ENCODE measurements at regions not wholly inside any gene's neighbourhood (a gene's known extent, or its start where the extent isn't known, plus 50 kb on each side); places are given as distances from the start of the nearest gene placed in this dataset.

- H3K27ac Mint-ChIP-seq: no peak overlapping the region
- ATAC-seq (replicated peaks in 1 of 2): no peak
- no peak for DNase-seq
- H3K4me3 Mint-ChIP-seq: no peak overlapping the region
- H3K4me1 Mint-ChIP-seq (ENCODE audit: low read depth): no peaks in the 10 kb centered on the region
- H3K36me3 Mint-ChIP-seq (ENCODE audit: insufficient read depth in 2 of 2): no peaks in the 10 kb centered on the region
- peaks cover 18% of the 10 kb centered on the region for H3K27me3 Mint-ChIP-seq (ENCODE audit: low read depth)
- no peaks in the 10 kb centered on the region for H3K9me3 Mint-ChIP-seq
These were observed 141.8 kb downstream of the IL20RB start for GRCh38 chr3:137099364-137100219.

- no peak for ATAC-seq (replicated peaks in 1 of 2)
- Mint-ChIP-seq H3K27me3 (ENCODE audit: low read depth) (peaks cover 18% of the 10 kb centered on the region), H3K36me3 (ENCODE audit: insufficient read depth in 2 of 2) (no peaks in the 10 kb centered on the region), H3K27ac (no peak overlapping the region), H3K9me3 (no peaks in the 10 kb centered on the region), H3K4me1 (ENCODE audit: low read depth) (no peaks in the 10 kb centered on the region), H3K4me3 (no peak overlapping the region)
- no peak for DNase-seq
These were observed 142.5 kb downstream of the IL20RB start for GRCh38 chr3:137100326-137100725.

DNA sequence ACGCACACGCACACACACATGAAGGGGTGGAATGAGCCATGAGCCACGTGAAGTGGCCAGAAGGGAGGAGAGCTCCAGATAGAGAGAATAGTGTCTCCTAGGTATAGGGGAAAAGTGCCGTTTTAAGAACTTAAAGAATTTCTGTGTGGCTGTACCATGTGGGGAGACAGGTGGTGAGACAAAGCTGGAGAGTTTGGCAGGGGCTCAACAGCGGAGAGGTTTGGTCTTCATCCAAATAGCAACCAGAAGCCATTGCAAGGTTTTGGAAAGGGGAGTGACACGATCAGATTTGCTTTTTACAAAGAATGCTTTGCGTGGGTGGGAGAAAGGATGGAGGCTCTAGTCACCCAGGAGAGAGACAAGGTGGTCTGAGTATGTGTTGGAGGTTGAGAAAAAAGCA lies 146.0 kb downstream of the IL20RB start:
- H3K9me3 Mint-ChIP-seq: no peaks in the 10 kb centered on the region
- no peak overlapping the region for H3K27ac Mint-ChIP-seq
- DNase-seq (no peak), ATAC-seq (replicated peaks in 1 of 2) (no peak)
- H3K27me3 Mint-ChIP-seq (ENCODE audit: low read depth): peaks cover 22% of the 10 kb centered on the region
- no peaks in the 10 kb centered on the region for H3K36me3 Mint-ChIP-seq (ENCODE audit: insufficient read depth in 2 of 2)
- no peaks in the 10 kb centered on the region for H3K4me1 Mint-ChIP-seq (ENCODE audit: low read depth)
- no peak overlapping the region for H3K4me3 Mint-ChIP-seq

DNA sequence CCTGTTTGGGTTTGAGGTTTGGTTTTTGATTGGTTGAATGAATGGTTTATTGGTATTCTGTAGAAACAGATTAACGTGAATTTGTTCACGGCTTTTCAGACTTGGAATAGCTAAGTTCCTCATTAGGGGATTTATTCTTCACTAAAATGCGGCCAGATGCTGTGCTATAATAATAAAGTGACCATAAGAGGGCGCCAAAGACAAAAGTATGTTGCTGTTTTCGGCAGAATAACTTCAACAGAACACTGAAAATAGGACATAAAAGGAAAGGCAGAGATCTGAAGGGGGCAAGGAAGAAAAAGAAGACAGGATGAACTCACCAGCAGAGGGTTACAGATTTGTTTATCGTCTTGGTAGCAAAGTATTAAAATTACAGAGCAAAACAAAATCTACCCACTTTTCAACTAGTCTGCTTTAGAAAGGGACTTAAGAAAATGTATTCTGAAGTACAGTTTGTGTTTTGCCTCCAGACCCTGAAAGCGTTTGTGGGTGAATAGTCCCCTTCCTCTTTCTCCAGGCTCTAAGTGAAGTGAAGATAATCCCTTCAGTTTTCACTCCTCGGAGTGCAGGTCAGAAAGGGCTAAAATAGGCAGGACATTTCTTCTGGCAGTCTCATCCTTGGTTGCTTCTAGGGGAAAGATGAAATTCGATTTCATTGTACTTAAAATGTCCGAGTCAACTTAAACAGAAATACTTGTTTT lies 147.6 kb downstream of the IL20RB start:
- H3K9me3 Mint-ChIP-seq: no peaks in the 10 kb centered on the region
- peaks cover 22% of the 10 kb centered on the region for H3K27me3 Mint-ChIP-seq (ENCODE audit: low read depth)
- ATAC-seq (replicated peaks in 1 of 2) (peak in 1 of 2 donors; percentile 37), DNase-seq (peak in 1 of 2 donors; percentile 7)
- H3K4me1 Mint-ChIP-seq (ENCODE audit: low read depth): no peaks in the 10 kb centered on the region
- no peak overlapping the region for H3K4me3 Mint-ChIP-seq
- no peak overlapping the region for H3K27ac Mint-ChIP-seq
- H3K36me3 Mint-ChIP-seq (ENCODE audit: insufficient read depth in 2 of 2): no peaks in the 10 kb centered on the region

DNA sequence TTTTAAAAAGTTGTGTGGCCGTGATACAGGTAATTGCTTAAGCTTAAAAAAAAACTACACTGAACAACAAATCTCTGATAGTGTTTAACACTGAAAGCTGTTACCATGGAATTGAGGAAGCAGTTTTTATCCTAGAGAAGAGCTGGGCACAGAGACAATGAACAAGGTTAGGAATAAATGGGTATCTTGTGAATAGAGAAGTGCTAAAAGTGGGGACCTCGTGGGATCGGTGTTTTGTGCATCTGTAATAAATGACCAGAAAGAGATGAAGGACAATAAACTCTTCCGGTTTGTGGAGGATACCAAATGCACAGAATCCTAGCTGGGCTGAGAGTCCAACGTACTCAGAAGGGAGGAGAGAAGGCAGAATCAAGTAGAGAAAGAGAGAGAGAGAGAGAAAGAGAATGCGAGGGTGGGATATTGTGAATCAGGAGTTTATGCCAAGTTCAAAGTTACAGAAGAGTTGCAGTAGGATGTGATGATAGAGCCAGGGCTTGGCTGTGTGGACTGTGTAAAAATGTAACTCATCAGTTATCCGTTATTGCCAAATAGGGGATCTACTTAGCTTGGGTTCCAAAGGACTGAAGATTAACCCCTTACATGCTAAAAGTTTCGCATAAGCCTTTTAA lies 148.9 kb downstream of the IL20RB start:
- no peak overlapping the region for H3K27ac Mint-ChIP-seq
- no peaks in the 10 kb centered on the region for H3K4me1 Mint-ChIP-seq (ENCODE audit: low read depth)
- H3K27me3 Mint-ChIP-seq (ENCODE audit: low read depth): peaks cover 16% of the 10 kb centered on the region
- H3K9me3 Mint-ChIP-seq: no peaks in the 10 kb centered on the region
- H3K36me3 Mint-ChIP-seq (ENCODE audit: insufficient read depth in 2 of 2): no peaks in the 10 kb centered on the region
- no peak overlapping the region for H3K4me3 Mint-ChIP-seq
- ATAC-seq (replicated peaks in 1 of 2): no peak
- DNase-seq: no peak

- Mint-ChIP-seq H3K36me3 (ENCODE audit: insufficient read depth in 2 of 2) (no peaks in the 10 kb centered on the region), H3K4me3 (no peak overlapping the region), H3K27ac (no peak overlapping the region), H3K4me1 (ENCODE audit: low read depth) (no peaks in the 10 kb centered on the region), H3K9me3 (no peaks in the 10 kb centered on the region), H3K27me3 (ENCODE audit: low read depth) (peaks cover 15% of the 10 kb centered on the region)
- ATAC-seq (replicated peaks in 1 of 2) (no peak), DNase-seq (no peak)
These were observed 151.1 kb downstream of the IL20RB start for GRCh38 chr3:137108699-137109440.

DNA sequence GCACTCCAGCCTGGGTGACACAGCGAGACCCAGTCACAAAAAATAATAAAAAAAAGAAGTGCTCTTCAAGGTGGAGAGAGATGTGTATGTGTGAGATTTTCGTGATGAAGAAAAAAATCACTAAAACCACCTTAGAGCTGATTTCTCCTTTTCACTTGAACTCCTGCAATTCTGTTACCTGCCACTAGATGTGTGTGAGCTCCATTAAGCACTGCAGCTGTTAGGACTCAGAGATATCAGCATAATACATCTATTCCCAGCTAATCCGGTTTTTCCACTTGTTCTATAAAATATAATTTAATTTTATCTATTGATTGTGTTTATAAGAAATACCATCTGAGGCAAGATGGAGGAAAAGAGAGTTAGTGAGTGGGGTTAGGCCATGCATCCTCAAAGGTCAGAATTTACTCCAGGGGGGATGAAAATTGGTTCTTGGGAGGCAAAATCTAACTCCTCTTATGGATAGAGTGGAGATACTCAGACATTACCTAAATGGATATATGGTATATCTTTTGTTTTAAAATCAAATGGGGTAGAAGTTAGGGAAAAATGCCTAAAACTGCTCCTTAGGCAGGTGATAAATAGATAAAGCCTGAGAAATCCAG lies 152.7 kb downstream of the IL20RB start:
- no peak for ATAC-seq (replicated peaks in 1 of 2)
- H3K27me3 Mint-ChIP-seq (ENCODE audit: low read depth): peaks cover 15% of the 10 kb centered on the region

GRCh38 chr3:137111497-137111896 lies 153.7 kb downstream of the IL20RB start:
- Mint-ChIP-seq H3K4me3 (no peak overlapping the region), H3K27me3 (ENCODE audit: low read depth) (peaks cover 16% of the 10 kb centered on the region), H3K27ac (no peak overlapping the region), H3K4me1 (ENCODE audit: low read depth) (no peaks in the 10 kb centered on the region), H3K9me3 (no peaks in the 10 kb centered on the region), H3K36me3 (ENCODE audit: insufficient read depth in 2 of 2) (no peaks in the 10 kb centered on the region)
- DNase-seq: no peak
- ATAC-seq (replicated peaks in 1 of 2): no peak

More for the DNA sequence above, 152.7 kb downstream of the IL20RB start:
- H3K36me3 Mint-ChIP-seq (ENCODE audit: insufficient read depth in 2 of 2): no peaks in the 10 kb centered on the region
- H3K27ac Mint-ChIP-seq: no peak overlapping the region
- DNase-seq: no peak
- no peaks in the 10 kb centered on the region for H3K4me1 Mint-ChIP-seq (ENCODE audit: low read depth)
- no peaks in the 10 kb centered on the region for H3K9me3 Mint-ChIP-seq
- no peak overlapping the region for H3K4me3 Mint-ChIP-seq

GRCh38 chr3:137116619-137117018 lies 158.8 kb downstream of the IL20RB start:
- ATAC-seq (replicated peaks in 1 of 2) (no peak), DNase-seq (no peak)
- H3K4me3 Mint-ChIP-seq: no peak overlapping the region
- H3K36me3 Mint-ChIP-seq (ENCODE audit: insufficient read depth in 2 of 2): no peaks in the 10 kb centered on the region
- H3K4me1 Mint-ChIP-seq (ENCODE audit: low read depth): no peaks in the 10 kb centered on the region
- no peaks in the 10 kb centered on the region for H3K9me3 Mint-ChIP-seq
- H3K27me3 Mint-ChIP-seq (ENCODE audit: low read depth): peaks cover 9% of the 10 kb centered on the region
- no peak overlapping the region for H3K27ac Mint-ChIP-seq

DNA sequence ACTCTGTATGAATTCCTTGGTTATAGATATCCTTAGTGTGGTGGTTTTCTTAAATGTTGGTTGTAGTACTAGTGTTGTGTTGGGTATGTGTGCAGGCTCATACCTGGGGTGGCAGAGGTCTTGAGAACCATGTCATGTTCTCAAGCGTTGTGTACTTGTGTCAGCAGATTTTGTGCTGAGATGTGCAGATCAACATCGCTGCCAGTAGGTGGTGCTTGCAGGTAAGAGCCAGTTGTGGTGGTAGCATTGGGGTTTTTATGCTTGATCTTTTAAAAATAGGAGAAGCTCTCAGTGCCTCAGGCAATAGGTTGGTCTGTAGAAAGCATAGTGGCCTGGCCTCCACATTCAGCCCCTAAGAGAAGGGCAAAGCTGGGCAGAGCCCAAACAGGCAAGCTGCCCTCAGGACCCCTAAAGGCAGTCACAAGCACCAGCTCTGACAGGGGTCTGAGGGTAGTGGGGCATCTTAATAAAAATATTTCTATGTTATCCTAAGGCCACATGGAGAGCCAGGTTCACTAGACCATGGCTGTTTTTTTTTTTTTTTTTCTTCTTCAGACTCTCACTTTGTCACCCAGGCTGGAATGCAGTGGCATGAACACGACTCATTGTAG lies 164.0 kb downstream of the IL20RB start:
- H3K4me1 Mint-ChIP-seq (ENCODE audit: low read depth): no peaks in the 10 kb centered on the region
- no peaks in the 10 kb centered on the region for H3K36me3 Mint-ChIP-seq (ENCODE audit: insufficient read depth in 2 of 2)
- H3K27me3 Mint-ChIP-seq (ENCODE audit: low read depth): peaks cover 4% of the 10 kb centered on the region
- ATAC-seq (replicated peaks in 1 of 2) (no peak), DNase-seq (peak in 1 of 2 donors; percentile 15)
- no peaks in the 10 kb centered on the region for H3K9me3 Mint-ChIP-seq
- no peak overlapping the region for H3K4me3 Mint-ChIP-seq
- H3K27ac Mint-ChIP-seq: no peak overlapping the region

DNA sequence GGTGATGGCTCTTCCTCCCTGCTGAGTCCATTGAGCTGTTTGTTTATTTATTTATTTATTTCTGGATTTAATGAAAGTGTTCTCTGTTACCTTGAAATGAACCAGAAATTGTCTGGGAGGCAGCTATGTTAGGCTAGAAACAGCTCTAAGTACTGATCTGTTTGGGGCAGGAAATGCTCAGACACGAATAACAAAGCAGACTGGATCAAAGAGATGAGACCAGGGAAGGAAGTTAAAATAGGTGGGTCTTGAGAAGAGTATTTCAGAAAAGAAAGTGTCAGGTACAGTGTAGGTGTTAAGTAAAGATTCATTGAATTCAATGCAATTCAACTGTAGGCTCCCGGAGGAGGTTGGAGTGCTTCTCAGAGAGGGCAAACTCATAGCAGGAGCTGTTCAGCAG lies 173.3 kb downstream of the IL20RB start:
- no peaks in the 10 kb centered on the region for H3K9me3 Mint-ChIP-seq
- no peaks in the 10 kb centered on the region for H3K27me3 Mint-ChIP-seq (ENCODE audit: low read depth)
- H3K4me3 Mint-ChIP-seq: no peak overlapping the region
- H3K36me3 Mint-ChIP-seq (ENCODE audit: insufficient read depth in 2 of 2): no peaks in the 10 kb centered on the region
- peaks cover 20% of the 10 kb centered on the region for H3K4me1 Mint-ChIP-seq (ENCODE audit: low read depth)
- DNase-seq (no peak), ATAC-seq (replicated peaks in 1 of 2) (no peak)
- no peak overlapping the region for H3K27ac Mint-ChIP-seq

- Mint-ChIP-seq H3K36me3 (ENCODE audit: insufficient read depth in 2 of 2) (no peaks in the 10 kb centered on the region), H3K27me3 (ENCODE audit: low read depth) (peaks cover 6% of the 10 kb centered on the region), H3K9me3 (no peaks in the 10 kb centered on the region), H3K27ac (no peak overlapping the region), H3K4me1 (ENCODE audit: low read depth) (peaks cover 20% of the 10 kb centered on the region), H3K4me3 (no peak overlapping the region)
- no peak for ATAC-seq (replicated peaks in 1 of 2)
- no peak for DNase-seq
These were observed 176.6 kb downstream of the IL20RB start for GRCh38 chr3:137134431-137134830.

Data from activated T-cell treated with anti-CD3 and anti-CD28 coated beads, Interleukin-2, amount 50 U/mL, for 72 hours (primary cell).